Nephron (organoid): ENCODE measurements at regions not wholly inside any gene's neighbourhood (a gene's known extent, or its start where the extent isn't known, plus 50 kb on each side); places are given as distances from the start of the nearest gene placed in this dataset.

ENCODE experiments used
- H3K27ac Mint-ChIP-seq, 3 experiments: 2 replicates each; pipeline ENCODE4 v1.8.0; 2020; ENCODE audit warnings: mixed read lengths in 3 of 3, mild to moderate bottlenecking in 2 of 3, moderate library complexity in 1 of 3
- H3K27me3 Mint-ChIP-seq: 2 replicates; pipeline ENCODE4 v1.8.0; 2021; ENCODE audit warnings: low read depth, mild to moderate bottlenecking, moderate library complexity, mixed read lengths
- H3K36me3 Mint-ChIP-seq: 2 replicates; pipeline ENCODE4 v1.8.0; 2020; ENCODE audit warnings: low read depth, mixed read lengths
- H3K4me1 Mint-ChIP-seq: 2 replicates; pipeline ENCODE4 v1.8.0; 2020; ENCODE audit warnings: mixed read lengths
- H3K4me3 Mint-ChIP-seq, 3 experiments: 2 replicates each; pipeline ENCODE4 v1.8.0; 2020; ENCODE audit warnings: mild to moderate bottlenecking in 3 of 3, mixed read lengths in 3 of 3, moderate library complexity in 2 of 3
- H3K9me3 Mint-ChIP-seq: 2 replicates; pipeline ENCODE4 v1.8.0; 2020; ENCODE audit warnings: mixed read lengths
- CTCF ChIP-seq, 3 experiments: fragments of 200-600 bp; sonication (generic); IDR thresholded peaks; one replicate each; pipeline ENCODE4 v1.5.0; 2021; ENCODE audit warnings: antibody characterized with exemption in 3 of 3; ENCODE audit not compliant: unreplicated experiment in 3 of 3

- no peaks in the 10 kb centered on the region for H3K36me3 Mint-ChIP-seq
- H3K27me3 Mint-ChIP-seq: peaks cover 3% of the 10 kb centered on the region
- no peak for TF ChIP-seq CTCF (IDR thresholded peaks at IDR 0.05; ENCODE audit: unreplicated experiment in 3 of 3)
- H3K9me3 Mint-ChIP-seq: no peaks in the 10 kb centered on the region
- no peak overlapping the region for H3K4me3 Mint-ChIP-seq
- H3K27ac Mint-ChIP-seq: no peak overlapping the region
- H3K4me1 Mint-ChIP-seq: peaks cover 4% of the 10 kb centered on the region
Observed at GRCh38 chr4:130393642-130394041, 1297.7 kb downstream of the C4orf33 start.

GRCh38 chr4:130395871-130396270 is 1299.9 kb downstream of the C4orf33 start:
- no peak for TF ChIP-seq CTCF (IDR thresholded peaks at IDR 0.05; ENCODE audit: unreplicated experiment in 3 of 3)
- H3K36me3 Mint-ChIP-seq: no peaks in the 10 kb centered on the region
- H3K27ac Mint-ChIP-seq: no peak overlapping the region
- H3K4me1 Mint-ChIP-seq: peaks cover 4% of the 10 kb centered on the region
- H3K4me3 Mint-ChIP-seq: no peak overlapping the region
- no peaks in the 10 kb centered on the region for H3K27me3 Mint-ChIP-seq
- no peaks in the 10 kb centered on the region for H3K9me3 Mint-ChIP-seq

- TF ChIP-seq CTCF (IDR thresholded peaks at IDR 0.05; ENCODE audit: unreplicated experiment in 3 of 3): no peak
- no peaks in the 10 kb centered on the region for H3K4me1 Mint-ChIP-seq
- no peaks in the 10 kb centered on the region for H3K27me3 Mint-ChIP-seq
- no peak overlapping the region for H3K4me3 Mint-ChIP-seq
- H3K9me3 Mint-ChIP-seq: no peaks in the 10 kb centered on the region
- H3K36me3 Mint-ChIP-seq: no peaks in the 10 kb centered on the region
- H3K27ac Mint-ChIP-seq: no peak overlapping the region
Observed at GRCh38 chr4:130403221-130403620, 1307.3 kb downstream of the C4orf33 start.

GRCh38 chr4:130416228-130416627 is 1320.3 kb downstream of the C4orf33 start:
- Mint-ChIP-seq H3K36me3 (no peaks in the 10 kb centered on the region), H3K4me3 (no peak overlapping the region), H3K27me3 (no peaks in the 10 kb centered on the region), H3K9me3 (no peaks in the 10 kb centered on the region), H3K4me1 (no peaks in the 10 kb centered on the region), H3K27ac (no peak overlapping the region)
- no peak for TF ChIP-seq CTCF (IDR thresholded peaks at IDR 0.05; ENCODE audit: unreplicated experiment in 3 of 3)

GRCh38 chr4:130419211-130419975 is 1323.4 kb downstream of the C4orf33 start:
- H3K36me3 Mint-ChIP-seq: no peaks in the 10 kb centered on the region
- no peaks in the 10 kb centered on the region for H3K27me3 Mint-ChIP-seq
- no peak overlapping the region for H3K4me3 Mint-ChIP-seq
- no peak overlapping the region for H3K27ac Mint-ChIP-seq
- no peaks in the 10 kb centered on the region for H3K4me1 Mint-ChIP-seq
- no peaks in the 10 kb centered on the region for H3K9me3 Mint-ChIP-seq
- no peak for TF ChIP-seq CTCF (IDR thresholded peaks at IDR 0.05; ENCODE audit: unreplicated experiment in 3 of 3)

GRCh38 chr4:130422261-130422660 is 1326.3 kb downstream of the C4orf33 start:
- H3K4me1 Mint-ChIP-seq: no peaks in the 10 kb centered on the region
- no peak for TF ChIP-seq CTCF (IDR thresholded peaks at IDR 0.05; ENCODE audit: unreplicated experiment in 3 of 3)
- no peaks in the 10 kb centered on the region for H3K36me3 Mint-ChIP-seq

More at GRCh38 chr4:130422261-130422660, 1326.3 kb downstream of the C4orf33 start:
- Mint-ChIP-seq H3K9me3 (peaks cover 3% of the 10 kb centered on the region), H3K27me3 (no peaks in the 10 kb centered on the region), H3K4me3 (no peak overlapping the region), H3K27ac (no peak overlapping the region)
